AG04450 (cell line): ENCODE measurements at regions not wholly inside any gene's neighbourhood (a gene's known extent, or its start where the extent isn't known, plus 50 kb on each side); places are given as distances from the start of the nearest gene placed in this dataset.

Experiments
- CTCF ChIA-PET: fragments of 300-600, 350-600 bp; formaldehyde crosslinking; extraction: SDS; loops from one replicate; lab custom pipeline; 2022; ENCODE audit warnings: antibody characterized with exemption, inconsistent platforms; lab: Charles Lee
- POLR2A ChIA-PET: fragments of 350-600 bp; formaldehyde crosslinking; extraction: SDS; loops from one replicate; lab custom pipeline; 2021; ENCODE audit warnings: antibody characterized with exemption, inconsistent platforms; lab: Yijun Ruan, JAX
- DNase-seq: peaks from one replicate; pipeline ENCODE4 v3.0.0-alpha.2; 2011; ENCODE audit warnings: low read depth, low spot score
- H3K27ac ChIP-seq: one replicate; pipeline ENCODE4 v1.5.1; 2012; ENCODE audit warnings: low read depth, low read length, control low read depth
- H3K27me3 ChIP-seq: one replicate; pipeline ENCODE4 v1.6.0; 2012; ENCODE audit warnings: low read length; ENCODE audit not compliant: control insufficient read depth, insufficient read depth
- H3K4me3 ChIP-seq: 2 replicates; pipeline ENCODE4 v1.5.1; 2011; ENCODE audit warnings: mild to moderate bottlenecking, low read depth, low read length, control low read depth
- H3K9me3 ChIP-seq: 2 replicates; pipeline ENCODE4 v1.5.1; 2012; ENCODE audit warnings: low read length; ENCODE audit not compliant: control insufficient read depth, insufficient read depth
- TF ChIP-seq, protein P1 (sequence below): IDR thresholded peaks from 2 replicates; pipeline ENCODE4 v1.5.1; 2011; ENCODE audit warnings: low read depth, low read length, control low read depth, inconsistent platforms

DNA sequence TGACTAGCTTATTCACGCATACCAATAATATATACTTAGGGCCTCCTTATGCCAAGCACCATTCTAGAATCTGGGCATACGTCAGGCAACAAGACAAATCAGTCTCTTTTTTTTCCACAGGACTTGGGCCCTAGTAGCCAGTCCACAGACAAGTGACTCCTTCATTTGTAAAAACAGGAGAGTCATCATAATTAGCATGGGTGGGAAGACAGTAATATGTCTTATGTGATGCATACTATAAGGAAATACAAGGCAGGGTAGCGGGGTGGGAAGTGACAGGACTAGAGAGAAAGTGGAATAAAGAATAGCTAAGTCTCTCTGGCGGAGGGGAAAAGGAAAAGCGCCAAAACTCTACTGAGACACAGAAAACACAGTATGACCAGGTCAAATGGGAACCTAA is 439.6 kb upstream of the MDFIC2 start:
- ChIA-PET CTCF (no interaction called here), POLR2A (no interaction called here)
- Histone ChIP-seq H3K27me3 (peaks cover 2% of the 10 kb centered on the region), H3K27ac (no peak overlapping the region), H3K9me3 (no peaks in the 10 kb centered on the region), H3K4me3 (no peak overlapping the region)
- TF ChIP-seq, protein P1, sequence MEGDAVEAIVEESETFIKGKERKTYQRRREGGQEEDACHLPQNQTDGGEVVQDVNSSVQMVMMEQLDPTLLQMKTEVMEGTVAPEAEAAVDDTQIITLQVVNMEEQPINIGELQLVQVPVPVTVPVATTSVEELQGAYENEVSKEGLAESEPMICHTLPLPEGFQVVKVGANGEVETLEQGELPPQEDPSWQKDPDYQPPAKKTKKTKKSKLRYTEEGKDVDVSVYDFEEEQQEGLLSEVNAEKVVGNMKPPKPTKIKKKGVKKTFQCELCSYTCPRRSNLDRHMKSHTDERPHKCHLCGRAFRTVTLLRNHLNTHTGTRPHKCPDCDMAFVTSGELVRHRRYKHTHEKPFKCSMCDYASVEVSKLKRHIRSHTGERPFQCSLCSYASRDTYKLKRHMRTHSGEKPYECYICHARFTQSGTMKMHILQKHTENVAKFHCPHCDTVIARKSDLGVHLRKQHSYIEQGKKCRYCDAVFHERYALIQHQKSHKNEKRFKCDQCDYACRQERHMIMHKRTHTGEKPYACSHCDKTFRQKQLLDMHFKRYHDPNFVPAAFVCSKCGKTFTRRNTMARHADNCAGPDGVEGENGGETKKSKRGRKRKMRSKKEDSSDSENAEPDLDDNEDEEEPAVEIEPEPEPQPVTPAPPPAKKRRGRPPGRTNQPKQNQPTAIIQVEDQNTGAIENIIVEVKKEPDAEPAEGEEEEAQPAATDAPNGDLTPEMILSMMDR = no peak
- DNase-seq = no peak

DNA sequence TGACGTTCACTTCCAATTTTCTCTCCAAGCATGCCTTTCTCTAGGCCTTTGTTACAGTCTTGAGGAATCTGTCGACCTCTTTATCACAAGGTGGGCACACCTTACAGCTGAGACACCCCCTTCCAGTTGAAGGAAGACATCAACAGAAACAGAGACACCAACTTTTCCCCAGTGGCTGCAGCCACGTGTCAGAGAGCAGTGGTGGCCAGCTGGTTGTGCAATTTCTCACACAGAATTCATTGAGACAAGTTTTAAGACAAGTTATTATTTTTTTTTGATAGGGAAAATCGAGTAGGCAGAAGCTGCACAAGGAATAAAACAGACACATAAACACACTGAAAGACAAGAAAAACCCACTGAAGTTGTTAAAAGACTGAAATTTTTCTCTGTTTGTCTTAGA is 436.7 kb upstream of the MDFIC2 start:
- CTCF ChIA-PET = interaction anchor here (1.1 kb wide), 1 partner anchor 32 kb away, joined by 3 read pairs; no protein-coding TSS in a partner anchor
- POLR2A ChIA-PET = no interaction called here
- Histone ChIP-seq H3K27me3 (peaks cover 2% of the 10 kb centered on the region), H3K4me3 (no peak overlapping the region), H3K9me3 (no peaks in the 10 kb centered on the region), H3K27ac (no peak overlapping the region)
- TF ChIP-seq, protein P1 = no peak
- no peak for DNase-seq

DNA sequence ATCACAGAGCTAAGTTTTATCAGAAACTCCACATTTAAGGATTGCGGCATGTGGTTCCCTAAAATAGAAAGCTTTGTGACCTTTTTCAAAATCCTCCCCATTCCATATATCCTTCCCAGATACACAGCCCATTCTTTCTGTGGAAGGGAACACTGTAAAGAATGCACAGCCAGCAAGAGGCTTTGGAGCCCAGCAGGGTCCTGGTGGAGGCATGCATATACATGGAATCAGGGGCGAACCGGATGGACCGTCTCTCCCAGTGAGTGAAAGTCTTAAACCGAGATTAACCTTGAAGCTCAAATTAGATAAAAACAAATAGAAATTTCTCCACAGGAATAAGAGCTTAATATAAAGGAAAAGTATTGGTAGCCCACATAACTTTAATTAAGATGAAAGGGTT is 436.2 kb upstream of the MDFIC2 start:
- ChIA-PET POLR2A (no interaction called here), CTCF (no interaction called here)
- no peak overlapping the region for H3K4me3 ChIP-seq
- peaks cover 2% of the 10 kb centered on the region for H3K27me3 ChIP-seq
- H3K27ac ChIP-seq = no peak overlapping the region
- no peak for DNase-seq
- TF ChIP-seq, protein P1 = no peak
- H3K9me3 ChIP-seq = no peaks in the 10 kb centered on the region

DNA sequence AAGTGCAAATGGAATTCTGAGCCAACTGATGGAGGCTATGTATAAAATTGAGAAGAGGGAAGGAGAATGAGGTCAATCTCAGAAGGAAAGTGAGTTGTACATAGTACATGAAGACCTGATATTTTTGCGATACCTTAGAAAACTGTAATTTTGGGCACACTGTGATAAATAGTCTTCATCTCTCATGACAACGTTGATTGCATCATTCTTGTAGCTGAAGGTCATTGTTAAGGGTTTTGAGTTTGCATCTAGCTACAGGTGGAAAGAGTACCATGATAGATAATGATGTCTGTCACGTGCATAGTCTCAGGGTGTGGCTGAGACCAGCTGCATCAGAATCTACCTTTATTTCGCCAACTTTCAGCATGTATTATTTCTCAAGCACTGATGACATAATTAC is 435.4 kb upstream of the MDFIC2 start:
- DNase-seq = no peak
- no peak overlapping the region for H3K27ac ChIP-seq
- H3K27me3 ChIP-seq = peaks cover 2% of the 10 kb centered on the region
- H3K9me3 ChIP-seq = no peaks in the 10 kb centered on the region
- ChIA-PET CTCF (no interaction called here), POLR2A (no interaction called here)
- no peak overlapping the region for H3K4me3 ChIP-seq
- TF ChIP-seq, protein P1 = no peak

DNA sequence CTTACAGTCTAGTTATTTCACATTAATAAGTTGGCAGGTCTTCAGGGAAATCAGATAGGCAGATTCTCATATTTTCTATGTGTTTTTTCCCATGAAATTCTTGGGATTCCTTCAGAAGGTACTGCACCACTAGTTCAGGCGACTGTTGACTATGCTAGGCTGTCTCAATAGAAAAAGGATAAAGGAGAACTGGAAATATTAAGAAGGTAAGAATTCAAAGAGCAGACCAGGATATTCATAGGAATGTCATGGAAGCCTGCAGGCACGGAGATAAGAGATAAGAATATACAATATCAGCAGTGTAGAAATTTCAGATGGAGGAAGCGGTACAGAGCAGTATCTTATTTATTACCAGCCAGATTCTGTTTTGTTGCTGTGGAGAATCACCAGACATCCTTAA is 432.1 kb upstream of the MDFIC2 start:
- ChIA-PET POLR2A (no interaction called here), CTCF (interaction anchor here (0.7 to 1.4 kb wide), 3 partner anchors 9 to 212 kb away, joined by 3 to 4 read pairs (median 4); no protein-coding TSS in a partner anchor)
- no peak overlapping the region for H3K4me3 ChIP-seq
- no peaks in the 10 kb centered on the region for H3K9me3 ChIP-seq
- no peak for DNase-seq
- H3K27ac ChIP-seq = no peak overlapping the region
- TF ChIP-seq, protein P1 = no peak
- H3K27me3 ChIP-seq = no peaks in the 10 kb centered on the region
